SKM-1 treated with dmso at 0.1 percent for 144 hours (cell line): ENCODE measurements at regions not wholly inside any gene's neighbourhood (a gene's known extent, or its start where the extent isn't known, plus 50 kb on each side); places are given as distances from the start of the nearest gene placed in this dataset.

ENCODE experiments used
- DNase-seq: peaks from one replicate; lab custom pipeline; 2025; ENCODE audit not compliant: unreplicated experiment; lab: John Stamatoyannopoulos, UW

- DNase-seq: no peak
These were observed 89.9 kb downstream of the TSEN15 start for GRCh38 chr1:184141361-184141880.

GRCh38 chr1:184143449-184143848, 91.9 kb downstream of the TSEN15 start:
- DNase-seq: no peak

- no peak for DNase-seq
These were observed 93.6 kb downstream of the TSEN15 start for GRCh38 chr1:184145083-184145482.

- no peak for DNase-seq
These were observed 94.7 kb downstream of the TSEN15 start for GRCh38 chr1:184146202-184146601.

GRCh38 chr1:184150776-184151531, 99.4 kb downstream of the TSEN15 start:
- DNase-seq: no peak

GRCh38 chr1:184152434-184152898, 100.9 kb downstream of the TSEN15 start:
- DNase-seq: peak; percentile 39

GRCh38 chr1:184152974-184153373, 101.4 kb downstream of the TSEN15 start:
- DNase-seq: no peak

- DNase-seq: no peak
These were observed 102.2 kb downstream of the TSEN15 start for GRCh38 chr1:184153731-184154130.

- no peak for DNase-seq
These were observed 105.2 kb downstream of the TSEN15 start for GRCh38 chr1:184156521-184157393.

GRCh38 chr1:184157394-184157742, 105.8 kb downstream of the TSEN15 start:
- DNase-seq: no peak

GRCh38 chr1:184158896-184159681, 107.6 kb downstream of the TSEN15 start:
- DNase-seq: peak; percentile 74

GRCh38 chr1:184160236-184160635, 108.7 kb downstream of the TSEN15 start:
- DNase-seq: no peak

GRCh38 chr1:184161071-184161698, 109.7 kb downstream of the TSEN15 start:
- no peak for DNase-seq

- DNase-seq: no peak
These were observed 110.8 kb downstream of the TSEN15 start for GRCh38 chr1:184162281-184162680.

- no peak for DNase-seq
These were observed 112.3 kb downstream of the TSEN15 start for GRCh38 chr1:184163674-184164465.

GRCh38 chr1:184164536-184164935, 113.0 kb downstream of the TSEN15 start:
- DNase-seq: no peak

GRCh38 chr1:184166485-184166884, 115.0 kb downstream of the TSEN15 start:
- no peak for DNase-seq

GRCh38 chr1:184167352-184167751, 115.8 kb downstream of the TSEN15 start:
- DNase-seq: no peak

- DNase-seq: no peak
These were observed 119.2 kb downstream of the TSEN15 start for GRCh38 chr1:184170719-184171118.

GRCh38 chr1:184176058-184176457, 124.5 kb downstream of the TSEN15 start:
- DNase-seq: no peak
